PC-9 (cell line): ENCODE measurements at regions not wholly inside any gene's neighbourhood (a gene's known extent, or its start where the extent isn't known, plus 50 kb on each side); places are given as distances from the start of the nearest gene placed in this dataset.

Experiments used
- BruUV-seq: library from RNA; stranded (reverse); fragments of 400-500 nt; replicated peaks from 2 replicates; lab custom pipeline; 2021; lab: Mats Ljungman, UMichigan
- CTCF ChIA-PET: fragments of 300-600 bp; sonication (Branson Sonifier 250); formaldehyde crosslinking; loops from one replicate; lab custom pipeline; 2022; ENCODE audit warnings: antibody characterized with exemption; lab: Charles Lee
- POLR2A ChIA-PET: fragments of 300-600 bp; sonication (Branson Sonifier 250); formaldehyde crosslinking; loops from one replicate; lab custom pipeline; 2022; ENCODE audit warnings: antibody characterized with exemption; ENCODE audit not compliant: unreplicated experiment; lab: Charles Lee
- DNase-seq, 2 experiments: peaks; one replicate each; pipeline versions ENCODE4 v3.0.0 to v3.0.0-alpha.2; 2015 to 2022; ENCODE audit warnings: mixed read lengths in 1 of 2
- H2AFZ ChIP-seq: fragments of 200-600 bp; sonication (generic); 2 replicates; pipeline ENCODE4 v1.8.1; 2017; ENCODE audit warnings: antibody characterized with exemption
- H3F3A ChIP-seq: fragments of 200-600 bp; sonication (generic); 2 replicates; pipeline ENCODE4 v1.8.1; 2017; ENCODE audit warnings: antibody characterized with exemption, mild to moderate bottlenecking, low read depth; ENCODE audit not compliant: insufficient read depth
- H3K27ac ChIP-seq: fragments of 200-600 bp; sonication (generic); 2 replicates; pipeline ENCODE4 v1.6.1; 2016; ENCODE audit warnings: mixed run types
- H3K27me3 ChIP-seq: fragments of 200-600 bp; sonication (generic); 2 replicates; pipeline ENCODE4 v1.6.1; 2016; ENCODE audit warnings: low read depth, mixed run types; ENCODE audit not compliant: insufficient read depth
- H3K36me3 ChIP-seq: fragments of 200-600 bp; sonication (generic); 2 replicates; pipeline ENCODE4 v1.6.1; 2016; ENCODE audit warnings: low read depth, mixed run types
- H3K4me1 ChIP-seq: fragments of 200-600 bp; sonication (generic); replicated peaks from 2 replicates; pipeline ENCODE4 v1.6.1; 2016; ENCODE audit warnings: mixed run types; ENCODE audit not compliant: insufficient read depth
- H3K4me2 ChIP-seq: fragments of 200-600 bp; sonication (generic); 2 replicates; pipeline ENCODE4 v1.6.1; 2017; ENCODE audit warnings: mixed run types
- H3K4me3 ChIP-seq: fragments of 200-600 bp; sonication (generic); 2 replicates; pipeline ENCODE4 v1.6.1; 2016; ENCODE audit warnings: mixed run types
- H3K79me2 ChIP-seq: fragments of 200-600 bp; sonication (generic); 2 replicates; pipeline ENCODE4 v1.6.1; 2017; ENCODE audit warnings: low read depth, mixed run types
- H3K9me2 ChIP-seq: fragments of 200-600 bp; sonication (generic); 2 replicates; pipeline ENCODE4 v1.8.1; 2017; ENCODE audit warnings: mild to moderate bottlenecking; ENCODE audit not compliant: insufficient read depth
- H3K9me3 ChIP-seq: fragments of 200-600 bp; sonication (generic); 2 replicates; pipeline ENCODE4 v1.8.1; 2016; ENCODE audit warnings: low read depth; ENCODE audit not compliant: insufficient read depth
- H4K20me1 ChIP-seq: fragments of 200-600 bp; sonication (generic); 2 replicates; pipeline ENCODE4 v1.8.1; 2017; ENCODE audit not compliant: insufficient read depth
- EZH2 ChIP-seq: fragments of 200-600 bp; sonication (generic); IDR thresholded peaks from 2 replicates; pipeline ENCODE4 v1.8.0; 2017; ENCODE audit warnings: antibody characterized with exemption, low read depth
- intact Hi-C: fragments of 100-400 bp; cut with micrococcal nuclease; formaldehyde crosslinking; loops from one replicate; pipeline ENCODE4 v1.10.0; 2022; ENCODE audit not compliant: unreplicated experiment
- TF ChIP-seq, protein P1 (sequence below): fragments of 200-600 bp; sonication (generic); conservative IDR thresholded peaks from 2 replicates; pipeline ENCODE4 v1.6.1; 2017; ENCODE audit warnings: mixed run types, antibody characterized with exemption, mild to moderate bottlenecking, moderate library complexity

DNA sequence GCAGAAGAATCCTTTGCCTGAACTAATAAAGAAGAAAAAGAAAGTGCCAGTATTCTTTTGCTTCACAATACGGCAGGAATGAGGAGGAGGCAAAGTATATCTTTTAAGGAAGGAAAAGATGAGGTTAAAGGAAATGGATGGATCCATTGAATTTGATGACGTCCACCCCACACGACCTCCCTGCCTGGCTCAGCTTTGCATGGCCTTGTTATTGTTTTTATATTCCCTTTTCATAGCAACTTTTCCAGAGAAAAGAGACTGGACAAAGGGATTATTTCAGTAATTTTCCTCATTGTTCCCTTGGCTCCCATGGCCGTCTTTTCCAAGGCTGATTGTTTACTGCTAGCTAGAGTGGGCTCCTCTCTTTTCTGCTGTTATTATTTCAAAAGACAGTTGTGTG lies 123.2 kb upstream of the SEL1L start:
- TF ChIP-seq EZH2: no peak
- TF ChIP-seq, protein P1, sequence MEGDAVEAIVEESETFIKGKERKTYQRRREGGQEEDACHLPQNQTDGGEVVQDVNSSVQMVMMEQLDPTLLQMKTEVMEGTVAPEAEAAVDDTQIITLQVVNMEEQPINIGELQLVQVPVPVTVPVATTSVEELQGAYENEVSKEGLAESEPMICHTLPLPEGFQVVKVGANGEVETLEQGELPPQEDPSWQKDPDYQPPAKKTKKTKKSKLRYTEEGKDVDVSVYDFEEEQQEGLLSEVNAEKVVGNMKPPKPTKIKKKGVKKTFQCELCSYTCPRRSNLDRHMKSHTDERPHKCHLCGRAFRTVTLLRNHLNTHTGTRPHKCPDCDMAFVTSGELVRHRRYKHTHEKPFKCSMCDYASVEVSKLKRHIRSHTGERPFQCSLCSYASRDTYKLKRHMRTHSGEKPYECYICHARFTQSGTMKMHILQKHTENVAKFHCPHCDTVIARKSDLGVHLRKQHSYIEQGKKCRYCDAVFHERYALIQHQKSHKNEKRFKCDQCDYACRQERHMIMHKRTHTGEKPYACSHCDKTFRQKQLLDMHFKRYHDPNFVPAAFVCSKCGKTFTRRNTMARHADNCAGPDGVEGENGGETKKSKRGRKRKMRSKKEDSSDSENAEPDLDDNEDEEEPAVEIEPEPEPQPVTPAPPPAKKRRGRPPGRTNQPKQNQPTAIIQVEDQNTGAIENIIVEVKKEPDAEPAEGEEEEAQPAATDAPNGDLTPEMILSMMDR: no peak
- H3F3A ChIP-seq: no peaks in the 10 kb centered on the region
- no peaks in the 10 kb centered on the region for H3K9me2 ChIP-seq
- H3K27ac ChIP-seq: no peak overlapping the region
- intact Hi-C loops: no loop called here
- no peak overlapping the region for H3K4me2 ChIP-seq
- POLR2A ChIA-PET: no interaction called here
- H3K9me3 ChIP-seq: no peaks in the 10 kb centered on the region
- H3K27me3 ChIP-seq: no peaks in the 10 kb centered on the region
- H3K4me1 ChIP-seq: no peaks in the 10 kb centered on the region
- no peaks in the 10 kb centered on the region for H3K79me2 ChIP-seq
- H3K36me3 ChIP-seq: no peaks in the 10 kb centered on the region
- CTCF ChIA-PET: no interaction called here
- no peaks in the 10 kb centered on the region for H4K20me1 ChIP-seq
- BruUV-seq: no TSS peak
- H2AFZ ChIP-seq: no peak overlapping the region
- DNase-seq: no peak
- no peak overlapping the region for H3K4me3 ChIP-seq

DNA sequence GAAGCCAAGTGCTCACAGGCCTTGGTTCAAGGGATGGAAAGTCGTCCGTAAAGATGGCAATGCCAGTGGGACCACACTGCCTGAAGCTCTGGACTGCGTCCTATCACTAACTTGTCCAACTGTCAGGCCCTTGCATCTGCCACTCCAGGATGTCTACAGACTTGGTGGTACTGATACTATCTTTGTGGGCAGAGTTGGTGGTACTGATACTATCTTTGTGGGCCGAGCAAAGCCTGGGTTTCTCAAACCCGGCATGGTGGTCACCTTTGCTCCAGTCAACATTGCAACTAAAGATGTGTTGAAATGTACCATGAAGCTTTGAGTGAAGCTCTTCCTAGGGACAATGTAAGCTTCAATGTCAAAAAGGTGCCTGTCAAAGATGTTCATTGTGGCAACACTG lies 128.4 kb upstream of the SEL1L start:
- no peak overlapping the region for H2AFZ ChIP-seq
- H3K27ac ChIP-seq: no peak overlapping the region
- H3K79me2 ChIP-seq: no peaks in the 10 kb centered on the region
- intact Hi-C loops: no loop called here
- no peak overlapping the region for H3K4me2 ChIP-seq
- H3K9me2 ChIP-seq: no peaks in the 10 kb centered on the region
- H3K36me3 ChIP-seq: no peaks in the 10 kb centered on the region
- H3K27me3 ChIP-seq: no peaks in the 10 kb centered on the region
- no peaks in the 10 kb centered on the region for H4K20me1 ChIP-seq
- H3K4me3 ChIP-seq: no peak overlapping the region
- CTCF ChIA-PET: no interaction called here
- no TSS peak for BruUV-seq
- POLR2A ChIA-PET: no interaction called here
- H3K9me3 ChIP-seq: no peaks in the 10 kb centered on the region
- no peaks in the 10 kb centered on the region for H3K4me1 ChIP-seq
- TF ChIP-seq, protein P1: no peak
- TF ChIP-seq EZH2: no peak
- no peak for DNase-seq
- no peaks in the 10 kb centered on the region for H3F3A ChIP-seq

DNA sequence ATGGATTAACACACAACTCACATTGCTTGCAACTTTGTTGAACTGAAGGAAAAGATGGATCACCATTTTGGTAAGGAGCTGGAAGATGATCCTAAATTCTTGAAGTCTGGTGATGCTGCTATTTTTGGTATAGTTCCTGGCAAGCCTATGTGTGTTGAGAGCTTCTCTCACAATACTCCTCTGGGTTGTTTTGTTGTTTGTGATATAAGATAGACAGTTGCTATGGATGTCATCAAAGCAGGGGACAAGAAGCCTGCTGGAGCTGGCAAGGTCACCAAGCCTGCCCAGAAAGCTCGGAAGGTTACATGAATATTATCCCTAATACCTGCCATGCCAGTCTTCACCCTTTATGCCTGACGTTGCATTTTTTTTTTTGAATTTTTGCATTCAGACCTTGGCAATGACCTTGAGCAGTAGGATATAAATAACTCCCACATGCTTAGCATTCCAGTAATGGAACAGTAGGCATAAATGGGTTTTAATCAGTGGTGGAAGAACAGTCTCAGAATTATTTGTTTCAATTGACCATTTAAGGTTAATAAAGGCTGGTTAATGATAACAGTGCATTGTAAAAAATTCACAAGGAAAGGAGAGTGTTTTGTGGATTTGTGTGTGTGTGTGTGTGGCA lies 129.0 kb upstream of the SEL1L start:
- no TSS peak for BruUV-seq
- CTCF ChIA-PET: no interaction called here
- no peak for TF ChIP-seq EZH2
- TF ChIP-seq, protein P1: no peak

More for the DNA sequence above, 129.0 kb upstream of the SEL1L start:
- Histone ChIP-seq H3K4me2 (no peak overlapping the region), H3K9me3 (no peaks in the 10 kb centered on the region), H3K27me3 (no peaks in the 10 kb centered on the region), H3F3A (no peaks in the 10 kb centered on the region), H4K20me1 (no peaks in the 10 kb centered on the region), H3K4me1 (no peaks in the 10 kb centered on the region), H3K9me2 (no peaks in the 10 kb centered on the region), H2AFZ (no peak overlapping the region), H3K4me3 (no peak overlapping the region), H3K36me3 (no peaks in the 10 kb centered on the region), H3K79me2 (no peaks in the 10 kb centered on the region), H3K27ac (no peak overlapping the region)
- POLR2A ChIA-PET: no interaction called here
- intact Hi-C loops: no loop called here
- DNase-seq: no peak
